ENCODE measurements at regions not wholly inside any gene's neighbourhood (a gene's known extent, or its start where the extent isn't known, plus 50 kb on each side); places are given as distances from the start of the nearest gene placed in this dataset.

GRCh38 chr15:94086341-94086740 lies 145.0 kb upstream of the MCTP2 start:
- no peaks in the 10 kb centered on the region for H3K36me3 Mint-ChIP-seq (ENCODE audit: insufficient read depth in 2 of 2)
- DNase-seq (no peak), ATAC-seq (replicated peaks in 1 of 2) (no peak)
- H3K4me3 Mint-ChIP-seq = no peak overlapping the region
- no peaks in the 10 kb centered on the region for H3K27me3 Mint-ChIP-seq (ENCODE audit: low read depth)
- no peaks in the 10 kb centered on the region for H3K9me3 Mint-ChIP-seq
- no peak overlapping the region for H3K27ac Mint-ChIP-seq
- no peaks in the 10 kb centered on the region for H3K4me1 Mint-ChIP-seq (ENCODE audit: low read depth)

GRCh38 chr15:94083467-94084052 lies 147.8 kb upstream of the MCTP2 start:
- ATAC-seq (replicated peaks in 1 of 2) (no peak), DNase-seq (no peak)
- Mint-ChIP-seq H3K4me3 (no peak overlapping the region), H3K36me3 (ENCODE audit: insufficient read depth in 2 of 2) (no peaks in the 10 kb centered on the region), H3K9me3 (no peaks in the 10 kb centered on the region), H3K27ac (no peak overlapping the region), H3K4me1 (ENCODE audit: low read depth) (no peaks in the 10 kb centered on the region), H3K27me3 (ENCODE audit: low read depth) (no peaks in the 10 kb centered on the region)

GRCh38 chr15:94081829-94082228 lies 149.5 kb upstream of the MCTP2 start:
- H3K27ac Mint-ChIP-seq = no peak overlapping the region
- no peak overlapping the region for H3K4me3 Mint-ChIP-seq
- no peaks in the 10 kb centered on the region for H3K27me3 Mint-ChIP-seq (ENCODE audit: low read depth)
- no peaks in the 10 kb centered on the region for H3K9me3 Mint-ChIP-seq
- no peak for ATAC-seq (replicated peaks in 1 of 2)
- DNase-seq = no peak
- H3K4me1 Mint-ChIP-seq (ENCODE audit: low read depth) = no peaks in the 10 kb centered on the region
- no peaks in the 10 kb centered on the region for H3K36me3 Mint-ChIP-seq (ENCODE audit: insufficient read depth in 2 of 2)

- DNase-seq (no peak), ATAC-seq (replicated peaks in 1 of 2) (no peak)
- Mint-ChIP-seq H3K4me3 (no peak overlapping the region), H3K9me3 (no peaks in the 10 kb centered on the region), H3K27ac (no peak overlapping the region), H3K27me3 (ENCODE audit: low read depth) (no peaks in the 10 kb centered on the region), H3K4me1 (ENCODE audit: low read depth) (no peaks in the 10 kb centered on the region), H3K36me3 (ENCODE audit: insufficient read depth in 2 of 2) (no peaks in the 10 kb centered on the region)
These were observed 150.3 kb upstream of the MCTP2 start for GRCh38 chr15:94080989-94081605.

GRCh38 chr15:94080416-94080815 lies 150.9 kb upstream of the MCTP2 start:
- H3K27me3 Mint-ChIP-seq (ENCODE audit: low read depth) = no peaks in the 10 kb centered on the region
- H3K9me3 Mint-ChIP-seq = no peaks in the 10 kb centered on the region
- ATAC-seq (replicated peaks in 1 of 2) (peak in 1 of 2 donors; percentile 52), DNase-seq (no peak)
- no peaks in the 10 kb centered on the region for H3K4me1 Mint-ChIP-seq (ENCODE audit: low read depth)
- H3K36me3 Mint-ChIP-seq (ENCODE audit: insufficient read depth in 2 of 2) = no peaks in the 10 kb centered on the region
- no peak overlapping the region for H3K4me3 Mint-ChIP-seq
- no peak overlapping the region for H3K27ac Mint-ChIP-seq

- no peaks in the 10 kb centered on the region for H3K36me3 Mint-ChIP-seq (ENCODE audit: insufficient read depth in 2 of 2)
- no peaks in the 10 kb centered on the region for H3K27me3 Mint-ChIP-seq (ENCODE audit: low read depth)
- no peaks in the 10 kb centered on the region for H3K4me1 Mint-ChIP-seq (ENCODE audit: low read depth)
- DNase-seq = no peak
- H3K27ac Mint-ChIP-seq = no peak overlapping the region
- no peak for ATAC-seq (replicated peaks in 1 of 2)
- no peak overlapping the region for H3K4me3 Mint-ChIP-seq
- H3K9me3 Mint-ChIP-seq = no peaks in the 10 kb centered on the region
These were observed 151.4 kb upstream of the MCTP2 start for GRCh38 chr15:94079968-94080367.

GRCh38 chr15:94079459-94079858 lies 151.9 kb upstream of the MCTP2 start:
- Mint-ChIP-seq H3K9me3 (no peaks in the 10 kb centered on the region), H3K27me3 (ENCODE audit: low read depth) (no peaks in the 10 kb centered on the region), H3K4me1 (ENCODE audit: low read depth) (no peaks in the 10 kb centered on the region), H3K4me3 (no peak overlapping the region), H3K27ac (no peak overlapping the region), H3K36me3 (ENCODE audit: insufficient read depth in 2 of 2) (no peaks in the 10 kb centered on the region)
- ATAC-seq (replicated peaks in 1 of 2) = no peak
- no peak for DNase-seq

GRCh38 chr15:94077938-94078337 lies 153.4 kb upstream of the MCTP2 start:
- no peaks in the 10 kb centered on the region for H3K4me1 Mint-ChIP-seq (ENCODE audit: low read depth)

GRCh38 chr15:94075349-94075748 lies 156.0 kb upstream of the MCTP2 start:
- no peaks in the 10 kb centered on the region for H3K36me3 Mint-ChIP-seq (ENCODE audit: insufficient read depth in 2 of 2)
- H3K27ac Mint-ChIP-seq = no peak overlapping the region
- H3K9me3 Mint-ChIP-seq = no peaks in the 10 kb centered on the region
- peaks cover 3% of the 10 kb centered on the region for H3K27me3 Mint-ChIP-seq (ENCODE audit: low read depth)
- no peak overlapping the region for H3K4me3 Mint-ChIP-seq
- no peaks in the 10 kb centered on the region for H3K4me1 Mint-ChIP-seq (ENCODE audit: low read depth)
- ATAC-seq (replicated peaks in 1 of 2) (no peak), DNase-seq (no peak)

More at GRCh38 chr15:94077938-94078337, 153.4 kb upstream of the MCTP2 start:
- no peak overlapping the region for H3K27ac Mint-ChIP-seq
- no peak overlapping the region for H3K4me3 Mint-ChIP-seq
- H3K36me3 Mint-ChIP-seq (ENCODE audit: insufficient read depth in 2 of 2) = no peaks in the 10 kb centered on the region
- no peaks in the 10 kb centered on the region for H3K9me3 Mint-ChIP-seq
- DNase-seq = no peak
- no peaks in the 10 kb centered on the region for H3K27me3 Mint-ChIP-seq (ENCODE audit: low read depth)
- no peak for ATAC-seq (replicated peaks in 1 of 2)

GRCh38 chr15:94070356-94071295 lies 160.7 kb upstream of the MCTP2 start:
- peaks cover 8% of the 10 kb centered on the region for H3K27me3 Mint-ChIP-seq (ENCODE audit: low read depth)
- ATAC-seq (replicated peaks in 1 of 2) = no peak
- no peak overlapping the region for H3K27ac Mint-ChIP-seq

GRCh38 chr15:94069844-94070243 lies 161.5 kb upstream of the MCTP2 start:
- H3K4me1 Mint-ChIP-seq (ENCODE audit: low read depth) = no peaks in the 10 kb centered on the region
- DNase-seq (no peak), ATAC-seq (replicated peaks in 1 of 2) (no peak)
- H3K4me3 Mint-ChIP-seq = no peak overlapping the region
- H3K9me3 Mint-ChIP-seq = peaks cover 0 to 5% of the 10 kb centered on the region in 2 donors
- H3K27ac Mint-ChIP-seq = no peak overlapping the region
- H3K36me3 Mint-ChIP-seq (ENCODE audit: insufficient read depth in 2 of 2) = peaks cover 0 to 2% of the 10 kb centered on the region in 2 donors
- peaks cover 8% of the 10 kb centered on the region for H3K27me3 Mint-ChIP-seq (ENCODE audit: low read depth)

More at GRCh38 chr15:94070356-94071295, 160.7 kb upstream of the MCTP2 start:
- Mint-ChIP-seq H3K9me3 (peaks cover 0 to 5% of the 10 kb centered on the region in 2 donors), H3K4me3 (no peak overlapping the region), H3K4me1 (ENCODE audit: low read depth) (no peaks in the 10 kb centered on the region), H3K36me3 (ENCODE audit: insufficient read depth in 2 of 2) (peaks cover 0 to 2% of the 10 kb centered on the region in 2 donors)
- no peak for DNase-seq

- DNase-seq (no peak), ATAC-seq (replicated peaks in 1 of 2) (no peak)
- Mint-ChIP-seq H3K27me3 (ENCODE audit: low read depth) (peaks cover 8% of the 10 kb centered on the region), H3K36me3 (ENCODE audit: insufficient read depth in 2 of 2) (peaks cover 0 to 2% of the 10 kb centered on the region in 2 donors), H3K4me1 (ENCODE audit: low read depth) (no peaks in the 10 kb centered on the region), H3K4me3 (no peak overlapping the region), H3K9me3 (peaks cover 0 to 5% of the 10 kb centered on the region in 2 donors), H3K27ac (no peak overlapping the region)
These were observed 164.6 kb upstream of the MCTP2 start for GRCh38 chr15:94066811-94067210.

GRCh38 chr15:94066046-94066445 lies 165.3 kb upstream of the MCTP2 start:
- H3K36me3 Mint-ChIP-seq (ENCODE audit: insufficient read depth in 2 of 2) = peaks cover 0 to 2% of the 10 kb centered on the region in 2 donors
- H3K9me3 Mint-ChIP-seq = peaks cover 0 to 5% of the 10 kb centered on the region in 2 donors
- DNase-seq (peak in 1 of 2 donors; percentile 3), ATAC-seq (replicated peaks in 1 of 2) (peak; percentile 65 to 71)
- H3K27me3 Mint-ChIP-seq (ENCODE audit: low read depth) = peaks cover 8% of the 10 kb centered on the region
- no peaks in the 10 kb centered on the region for H3K4me1 Mint-ChIP-seq (ENCODE audit: low read depth)
- no peak overlapping the region for H3K4me3 Mint-ChIP-seq
- H3K27ac Mint-ChIP-seq = no peak overlapping the region
